ENCODE measurements at regions not wholly inside any gene's neighbourhood (a gene's known extent, or its start where the extent isn't known, plus 50 kb on each side); places are given as distances from the start of the nearest gene placed in this dataset.
"Not testable (repeated sequence)": the region's sequence is repeated elsewhere in the genome, so short reads cannot be mapped to it uniquely, and the experiment has no call there.

GRCh38 chr4:81346719-81347118 lies 125.0 kb downstream of the RASGEF1B start:
- ATAC-seq (ENCODE audit: low read depth in 2 of 2) (no peak), DNase-seq (no peak)
- Mint-ChIP-seq H3K27me3 (peaks cover under 1 to 7% (median 7%) of the 10 kb centered on the region in 3 donors), H3K4me3 (no peak overlapping the region), H3K36me3 (no peaks in the 10 kb centered on the region), H3K27ac (no peak overlapping the region), H3K9me3 (no peaks in the 10 kb centered on the region), H3K4me1 (no peaks in the 10 kb centered on the region)

GRCh38 chr4:81343536-81343935 lies 128.2 kb downstream of the RASGEF1B start:
- ATAC-seq (ENCODE audit: low read depth in 2 of 2) (no peak), DNase-seq (no peak)
- Mint-ChIP-seq H3K36me3 (peaks cover 0 to 4% of the 10 kb centered on the region in 2 donors), H3K27me3 (peaks cover 0 to 16% (median 7%) of the 10 kb centered on the region in 3 donors), H3K4me3 (no peak overlapping the region), H3K9me3 (peaks cover 0 to 2% (median 0%) of the 10 kb centered on the region in 7 donors), H3K4me1 (no peaks in the 10 kb centered on the region), H3K27ac (no peak overlapping the region)

DNA sequence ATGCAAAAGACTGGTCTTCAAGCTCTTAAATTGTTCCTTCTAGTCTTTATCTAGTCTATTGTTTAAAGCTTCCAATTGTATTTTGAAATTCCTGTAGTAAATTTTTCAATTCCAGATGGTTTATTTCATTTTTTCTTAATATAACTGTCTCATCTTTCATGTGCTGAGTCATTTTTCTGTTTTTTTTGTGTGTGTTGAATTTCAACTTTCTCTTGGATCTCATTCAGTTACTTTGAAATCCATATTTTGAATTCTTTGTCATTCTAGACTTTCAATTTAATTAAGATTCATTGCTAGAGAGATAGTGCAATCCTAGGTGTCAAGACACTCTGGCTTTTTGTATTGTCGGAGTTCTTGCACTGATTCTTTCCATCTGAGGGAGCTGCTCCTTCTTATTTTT lies 128.0 kb upstream of the PRKG2 start:
- no peak overlapping the region for H3K4me3 Mint-ChIP-seq
- H3K9me3 Mint-ChIP-seq: peaks cover 0 to 2% (median 0%) of the 10 kb centered on the region in 7 donors
- no peak overlapping the region for H3K27ac Mint-ChIP-seq
- DNase-seq (no peak), ATAC-seq (ENCODE audit: low read depth in 2 of 2) (no peak)
- H3K4me1 Mint-ChIP-seq: no peaks in the 10 kb centered on the region
- peaks cover 0 to 4% of the 10 kb centered on the region in 2 donors for H3K36me3 Mint-ChIP-seq
- peaks cover 0 to 16% (median 4%) of the 10 kb centered on the region in 3 donors for H3K27me3 Mint-ChIP-seq

DNA sequence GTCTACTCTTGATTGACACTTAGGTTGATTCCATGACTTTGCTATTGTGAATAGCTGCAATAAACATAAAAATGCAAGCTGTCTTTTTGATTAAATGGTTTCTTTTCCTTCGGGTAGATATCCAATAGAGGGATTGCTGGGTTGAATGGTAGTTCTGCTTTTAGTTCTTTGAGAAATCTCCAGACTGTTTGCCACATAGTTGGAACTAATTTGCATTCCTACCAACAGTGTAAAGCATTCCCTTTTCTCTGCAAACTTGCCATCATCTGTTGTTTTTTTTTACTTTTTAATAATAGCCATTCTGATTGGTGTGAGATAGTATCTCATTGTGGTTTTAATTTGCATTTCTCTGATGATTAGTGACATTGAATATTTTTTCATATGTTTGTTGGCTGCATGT lies 122.2 kb upstream of the PRKG2 start:
- Mint-ChIP-seq H3K4me3 (no peak overlapping the region), H3K9me3 (peaks cover 0 to 2% (median 0%) of the 10 kb centered on the region in 7 donors), H3K27ac (peak overlapping the region in 1 of 6 donors; percentile 13), H3K27me3 (peaks cover 0 to 9% (median 0%) of the 10 kb centered on the region in 3 donors), H3K36me3 (peaks cover 0 to 4% of the 10 kb centered on the region in 2 donors), H3K4me1 (no peaks in the 10 kb centered on the region)
- ATAC-seq (ENCODE audit: low read depth in 2 of 2) (no peak), DNase-seq (no peak)

- Mint-ChIP-seq H3K36me3 (no peaks in the 10 kb centered on the region), H3K27me3 (no peaks in the 10 kb centered on the region), H3K27ac (no peak overlapping the region), H3K4me1 (no peaks in the 10 kb centered on the region), H3K4me3 (no peak overlapping the region), H3K9me3 (peaks cover 0 to 2% (median 0%) of the 10 kb centered on the region in 7 donors)
- DNase-seq: no peak
- ATAC-seq (ENCODE audit: low read depth in 2 of 2): no peak
Observed at GRCh38 chr4:81335122-81335912, 120.3 kb upstream of the PRKG2 start.

DNA sequence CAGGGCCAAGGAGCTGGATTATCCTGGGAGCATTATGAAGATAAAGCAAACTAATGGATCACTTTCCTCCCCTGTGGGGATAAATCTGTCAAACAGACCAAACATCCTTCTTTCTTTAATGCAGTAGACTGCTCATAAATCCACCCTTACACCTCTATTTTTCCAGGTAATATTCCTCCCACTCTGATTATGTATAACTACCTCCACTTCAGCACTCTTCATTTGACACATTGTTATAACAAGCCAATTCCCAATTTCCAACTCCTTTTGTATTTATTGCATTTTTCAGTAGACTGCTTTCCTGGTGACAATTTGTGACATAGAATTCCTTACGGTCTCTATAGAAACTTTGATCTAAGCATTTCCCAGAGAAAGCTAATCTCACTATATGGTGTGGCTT lies 115.0 kb upstream of the PRKG2 start:
- H3K4me1 Mint-ChIP-seq: no peaks in the 10 kb centered on the region
- H3K36me3 Mint-ChIP-seq: no peaks in the 10 kb centered on the region
- DNase-seq (no peak), ATAC-seq (ENCODE audit: low read depth in 2 of 2) (no peak)
- H3K9me3 Mint-ChIP-seq: peaks cover 0 to 11% (median 0%) of the 10 kb centered on the region in 7 donors
- H3K4me3 Mint-ChIP-seq: no peak overlapping the region
- no peak overlapping the region for H3K27ac Mint-ChIP-seq
- H3K27me3 Mint-ChIP-seq: peaks cover 0 to 8% (median 6%) of the 10 kb centered on the region in 3 donors

GRCh38 chr4:81326581-81326980 lies 111.6 kb upstream of the PRKG2 start:
- Mint-ChIP-seq H3K36me3 (peaks cover 0 to 5% of the 10 kb centered on the region in 2 donors), H3K27me3 (peaks cover 0 to 22% (median 13%) of the 10 kb centered on the region in 3 donors), H3K4me1 (no peaks in the 10 kb centered on the region), H3K4me3 (no peak overlapping the region), H3K9me3 (peaks cover 0 to 16% (median 4%) of the 10 kb centered on the region in 7 donors), H3K27ac (no peak overlapping the region)
- ATAC-seq (ENCODE audit: low read depth in 2 of 2): no peak
- DNase-seq: no peak

GRCh38 chr4:81324594-81324993 lies 109.6 kb upstream of the PRKG2 start:
- H3K4me3 Mint-ChIP-seq; H3K27ac Mint-ChIP-seq; ATAC-seq (ENCODE audit: low read depth in 2 of 2); H3K36me3 Mint-ChIP-seq; DNase-seq; H3K4me1 Mint-ChIP-seq: not testable (repeated sequence)
- Mint-ChIP-seq H3K9me3 (peaks cover 0 to 16% (median 4%) of the 10 kb centered on the region in 7 donors), H3K27me3 (peaks cover 0 to 25% (median 13%) of the 10 kb centered on the region in 3 donors)

- no peak overlapping the region for H3K27ac Mint-ChIP-seq
- ATAC-seq (ENCODE audit: low read depth in 2 of 2) (no peak), DNase-seq (no peak)
- peaks cover 0 to 11% (median 4%) of the 10 kb centered on the region in 7 donors for H3K9me3 Mint-ChIP-seq
- peaks cover 4 to 8% (median 5%) of the 10 kb centered on the region in 3 donors for H3K4me1 Mint-ChIP-seq
- peaks cover 0 to 6% of the 10 kb centered on the region in 2 donors for H3K36me3 Mint-ChIP-seq
- peaks cover 4 to 26% (median 7%) of the 10 kb centered on the region in 3 donors for H3K27me3 Mint-ChIP-seq
- H3K4me3 Mint-ChIP-seq: no peak overlapping the region
Observed at GRCh38 chr4:81319657-81320056, 104.6 kb upstream of the PRKG2 start.

DNA sequence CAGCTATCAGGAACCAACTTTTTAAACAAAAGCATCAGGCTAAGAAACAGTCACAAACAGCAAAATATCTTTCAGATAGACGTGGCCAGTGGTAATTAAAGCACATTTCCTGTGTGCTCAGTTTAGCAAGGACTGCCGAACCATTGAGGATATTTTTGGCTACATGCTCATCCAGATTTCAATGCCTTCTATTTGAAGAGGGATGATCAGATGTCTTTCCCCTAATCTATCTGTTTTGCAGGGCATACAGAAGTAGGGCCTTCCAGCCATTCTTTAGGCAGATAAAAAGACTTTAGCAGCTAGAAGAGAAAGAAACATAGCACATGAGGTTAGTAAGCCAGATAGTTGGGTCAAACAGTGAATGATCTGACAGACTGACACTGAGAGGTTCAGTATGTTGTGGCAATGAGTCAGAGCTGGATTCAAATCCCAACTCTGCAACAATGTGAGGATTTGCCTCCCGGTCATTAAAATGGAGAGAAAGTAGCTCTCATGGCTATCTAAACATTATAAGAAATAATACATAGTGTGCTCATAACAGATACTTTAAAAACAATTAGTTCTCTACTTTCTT lies 100.0 kb upstream of the PRKG2 start:
- no peaks in the 10 kb centered on the region for H3K36me3 Mint-ChIP-seq
- peaks cover 0 to 3% (median 0%) of the 10 kb centered on the region in 7 donors for H3K9me3 Mint-ChIP-seq
- H3K27me3 Mint-ChIP-seq: peaks cover 0 to 9% (median 9%) of the 10 kb centered on the region in 3 donors
- H3K27ac Mint-ChIP-seq: no peak overlapping the region
- ATAC-seq (ENCODE audit: low read depth in 2 of 2): no peak
- no peak overlapping the region for H3K4me3 Mint-ChIP-seq
- H3K4me1 Mint-ChIP-seq: peaks cover 8 to 13% (median 9%) of the 10 kb centered on the region in 3 donors
- DNase-seq: no peak

- Mint-ChIP-seq H3K4me3 (no peak overlapping the region), H3K36me3 (no peaks in the 10 kb centered on the region), H3K27me3 (peaks cover 0 to 9% (median 8%) of the 10 kb centered on the region in 3 donors), H3K9me3 (peaks cover 0 to 3% (median 0%) of the 10 kb centered on the region in 7 donors), H3K27ac (peak overlapping the region in 1 of 6 donors; percentile 47), H3K4me1 (peaks cover 8 to 13% (median 9%) of the 10 kb centered on the region in 3 donors)
- DNase-seq (no peak), ATAC-seq (ENCODE audit: low read depth in 2 of 2) (peak; percentile 32 to 46)
Observed at GRCh38 chr4:81314196-81314896, 99.3 kb upstream of the PRKG2 start.

- no peak for ATAC-seq (ENCODE audit: low read depth in 2 of 2)
Observed at GRCh38 chr4:81307991-81308390, 93.0 kb upstream of the PRKG2 start.

GRCh38 chr4:81304871-81305270 lies 89.8 kb upstream of the PRKG2 start:
- no peak overlapping the region for H3K27ac Mint-ChIP-seq
- peaks cover 0 to 2% (median 0%) of the 10 kb centered on the region in 7 donors for H3K9me3 Mint-ChIP-seq
- H3K4me1 Mint-ChIP-seq: no peaks in the 10 kb centered on the region
- no peak overlapping the region for H3K4me3 Mint-ChIP-seq
- ATAC-seq (ENCODE audit: low read depth in 2 of 2) (no peak), DNase-seq (no peak)
- H3K36me3 Mint-ChIP-seq: no peaks in the 10 kb centered on the region
- no peaks in the 10 kb centered on the region for H3K27me3 Mint-ChIP-seq

More at GRCh38 chr4:81307991-81308390, 93.0 kb upstream of the PRKG2 start:
- no peak for DNase-seq
- Mint-ChIP-seq H3K4me3 (no peak overlapping the region), H3K36me3 (no peaks in the 10 kb centered on the region), H3K4me1 (no peaks in the 10 kb centered on the region), H3K27me3 (no peaks in the 10 kb centered on the region), H3K27ac (no peak overlapping the region), H3K9me3 (peaks cover 0 to 3% (median 0%) of the 10 kb centered on the region in 7 donors)
